ENCODE measurements at regions not wholly inside any gene's neighbourhood (a gene's known extent, or its start where the extent isn't known, plus 50 kb on each side); places are given as distances from the start of the nearest gene placed in this dataset.

GRCh38 chr20:62560162-62560561 lies 82.1 kb upstream of the SLCO4A1 start:
- no peak overlapping the region for H3K27ac ChIP-seq (ENCODE audit: low read depth, low read length)
- no peak overlapping the region for H3K4me3 ChIP-seq (ENCODE audit: low read depth in 1 of 5, low read length in 5 of 5)
- no peak overlapping the region for H3K9ac ChIP-seq (ENCODE audit: low read length in 5 of 5)
- no peaks in the 10 kb centered on the region for H3K36me3 ChIP-seq (ENCODE audit: control insufficient read depth in 5 of 5, insufficient read depth in 5 of 5, low read length in 5 of 5)
- peaks cover 40 to 76% (median 67%) of the 10 kb centered on the region in 5 donors for H3K27me3 ChIP-seq (ENCODE audit: control insufficient read depth in 5 of 5, insufficient read depth in 4 of 5, low read length in 5 of 5)
- no peaks in the 10 kb centered on the region for H3K9me3 ChIP-seq (ENCODE audit: control insufficient read depth in 5 of 5, low read length in 5 of 5)
- no peaks in the 10 kb centered on the region for H3K4me1 ChIP-seq (ENCODE audit: control insufficient read depth in 5 of 5, insufficient read depth in 5 of 5, low read length in 5 of 5)

- H3K27ac ChIP-seq (ENCODE audit: low read depth, low read length) = no peak overlapping the region
- H3K4me1 ChIP-seq (ENCODE audit: control insufficient read depth in 5 of 5, insufficient read depth in 5 of 5, low read length in 5 of 5) = no peaks in the 10 kb centered on the region
- no peaks in the 10 kb centered on the region for H3K9me3 ChIP-seq (ENCODE audit: control insufficient read depth in 5 of 5, low read length in 5 of 5)
- no peak overlapping the region for H3K4me3 ChIP-seq (ENCODE audit: low read depth in 1 of 5, low read length in 5 of 5)
- peaks cover 31 to 68% (median 62%) of the 10 kb centered on the region in 5 donors for H3K27me3 ChIP-seq (ENCODE audit: control insufficient read depth in 5 of 5, insufficient read depth in 4 of 5, low read length in 5 of 5)
- H3K36me3 ChIP-seq (ENCODE audit: control insufficient read depth in 5 of 5, insufficient read depth in 5 of 5, low read length in 5 of 5) = no peaks in the 10 kb centered on the region
- no peak overlapping the region for H3K9ac ChIP-seq (ENCODE audit: low read length in 5 of 5)
These were observed 81.1 kb upstream of the SLCO4A1 start for GRCh38 chr20:62561182-62561581.

DNA sequence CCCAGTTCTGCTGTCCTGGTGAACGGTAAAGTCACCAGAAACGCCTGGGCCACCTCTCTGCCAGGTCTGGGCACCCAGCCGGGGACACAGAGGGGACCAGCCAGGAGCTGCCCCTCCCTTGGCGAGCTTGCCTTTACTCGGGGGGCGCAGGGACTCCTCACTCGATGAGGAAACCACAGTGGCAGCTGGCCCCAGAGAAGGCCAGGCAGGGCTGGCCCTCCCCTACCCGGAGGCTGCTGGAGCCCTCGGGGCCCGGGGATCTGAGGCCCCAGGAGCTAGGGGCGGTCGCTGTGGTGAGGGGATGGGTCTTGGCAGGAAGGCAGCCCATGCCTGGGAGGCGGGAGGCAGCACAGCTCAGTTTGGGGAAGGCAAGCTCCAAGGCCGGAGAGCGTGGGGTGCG lies 80.4 kb upstream of the SLCO4A1 start:
- Histone ChIP-seq H3K4me1 (ENCODE audit: control insufficient read depth in 5 of 5, insufficient read depth in 5 of 5, low read length in 5 of 5) (no peaks in the 10 kb centered on the region), H3K27me3 (ENCODE audit: control insufficient read depth in 5 of 5, insufficient read depth in 4 of 5, low read length in 5 of 5) (peaks cover 23 to 61% (median 55%) of the 10 kb centered on the region in 5 donors), H3K9ac (ENCODE audit: low read length in 5 of 5) (no peak overlapping the region), H3K27ac (ENCODE audit: low read depth, low read length) (no peak overlapping the region), H3K4me3 (ENCODE audit: low read depth in 1 of 5, low read length in 5 of 5) (no peak overlapping the region), H3K36me3 (ENCODE audit: control insufficient read depth in 5 of 5, insufficient read depth in 5 of 5, low read length in 5 of 5) (no peaks in the 10 kb centered on the region), H3K9me3 (ENCODE audit: control insufficient read depth in 5 of 5, low read length in 5 of 5) (no peaks in the 10 kb centered on the region)

GRCh38 chr20:62562831-62563230 lies 79.5 kb upstream of the SLCO4A1 start:
- Histone ChIP-seq H3K4me3 (ENCODE audit: low read depth in 1 of 5, low read length in 5 of 5) (no peak overlapping the region), H3K4me1 (ENCODE audit: control insufficient read depth in 5 of 5, insufficient read depth in 5 of 5, low read length in 5 of 5) (no peaks in the 10 kb centered on the region), H3K9ac (ENCODE audit: low read length in 5 of 5) (no peak overlapping the region), H3K27me3 (ENCODE audit: control insufficient read depth in 5 of 5, insufficient read depth in 4 of 5, low read length in 5 of 5) (peaks cover 21 to 52% (median 48%) of the 10 kb centered on the region in 5 donors), H3K9me3 (ENCODE audit: control insufficient read depth in 5 of 5, low read length in 5 of 5) (no peaks in the 10 kb centered on the region), H3K27ac (ENCODE audit: low read depth, low read length) (no peak overlapping the region), H3K36me3 (ENCODE audit: control insufficient read depth in 5 of 5, insufficient read depth in 5 of 5, low read length in 5 of 5) (no peaks in the 10 kb centered on the region)

DNA sequence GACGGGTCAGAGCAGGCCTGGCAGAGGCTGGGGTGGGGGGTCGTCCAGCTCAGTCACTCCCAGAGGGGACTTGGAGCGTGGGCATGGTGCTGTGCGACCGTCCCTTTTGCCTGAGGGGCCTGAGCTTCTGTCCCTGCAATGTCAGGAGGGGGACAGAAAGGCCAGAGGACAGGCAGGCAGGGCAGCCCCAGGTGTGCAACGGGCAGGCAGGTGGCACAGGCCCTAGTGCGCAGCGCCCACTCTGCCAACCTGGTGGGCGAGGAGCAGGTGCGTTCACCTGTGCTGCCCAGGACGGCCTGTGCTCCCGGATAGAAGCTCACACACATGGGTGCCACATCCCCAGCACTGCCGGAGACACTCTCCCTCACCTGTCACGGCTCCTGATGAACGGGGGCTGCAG lies 78.7 kb upstream of the SLCO4A1 start:
- peaks cover 21 to 52% (median 50%) of the 10 kb centered on the region in 5 donors for H3K27me3 ChIP-seq (ENCODE audit: control insufficient read depth in 5 of 5, insufficient read depth in 4 of 5, low read length in 5 of 5)
- H3K36me3 ChIP-seq (ENCODE audit: control insufficient read depth in 5 of 5, insufficient read depth in 5 of 5, low read length in 5 of 5) = no peaks in the 10 kb centered on the region
- H3K9me3 ChIP-seq (ENCODE audit: control insufficient read depth in 5 of 5, low read length in 5 of 5) = no peaks in the 10 kb centered on the region
- no peak overlapping the region for H3K27ac ChIP-seq (ENCODE audit: low read depth, low read length)
- no peak overlapping the region for H3K9ac ChIP-seq (ENCODE audit: low read length in 5 of 5)
- no peak overlapping the region for H3K4me3 ChIP-seq (ENCODE audit: low read depth in 1 of 5, low read length in 5 of 5)
- H3K4me1 ChIP-seq (ENCODE audit: control insufficient read depth in 5 of 5, insufficient read depth in 5 of 5, low read length in 5 of 5) = no peaks in the 10 kb centered on the region

DNA sequence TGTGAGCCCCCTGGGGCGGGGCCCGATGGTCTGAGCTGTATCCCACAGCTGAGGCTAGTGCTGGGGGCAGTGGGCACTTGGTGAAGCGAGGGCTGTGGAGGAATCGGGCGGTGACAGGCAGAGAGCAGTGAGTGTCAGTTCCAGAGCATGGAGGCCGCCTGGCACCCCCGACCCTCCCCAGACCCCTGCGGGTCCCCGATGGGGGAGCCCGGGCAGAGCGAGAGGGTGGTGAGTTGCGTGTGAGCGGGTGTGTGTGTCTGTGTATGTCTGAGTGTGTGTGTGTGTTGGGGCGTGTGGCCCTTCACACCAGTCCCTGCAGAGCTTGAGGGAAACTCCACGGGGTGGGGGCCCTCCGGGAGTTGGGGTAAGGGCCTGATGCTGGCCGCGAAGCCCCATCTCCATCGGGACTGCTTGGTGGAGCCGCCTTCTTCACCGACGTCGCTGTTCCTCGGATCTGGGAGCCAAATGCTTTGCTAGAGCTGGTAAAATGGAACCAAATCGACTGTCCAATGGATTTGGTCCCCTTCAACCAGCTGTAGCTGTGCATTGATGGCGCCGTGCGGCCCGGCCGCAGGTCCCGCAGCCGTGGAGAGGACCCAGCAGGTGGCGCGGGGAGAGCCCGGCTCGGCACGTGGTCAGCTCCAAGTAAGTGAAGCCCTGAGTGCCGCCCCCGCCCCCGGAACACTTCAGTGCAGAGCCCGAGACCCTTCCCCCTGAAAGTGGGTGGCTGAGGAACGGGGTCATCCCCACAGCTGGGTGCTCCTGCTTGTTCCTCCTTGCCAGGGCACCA lies 77.7 kb upstream of the SLCO4A1 start:
- Histone ChIP-seq H3K36me3 (ENCODE audit: control insufficient read depth in 5 of 5, insufficient read depth in 5 of 5, low read length in 5 of 5) (no peaks in the 10 kb centered on the region), H3K4me1 (ENCODE audit: control insufficient read depth in 5 of 5, insufficient read depth in 5 of 5, low read length in 5 of 5) (no peaks in the 10 kb centered on the region), H3K4me3 (ENCODE audit: low read depth in 1 of 5, low read length in 5 of 5) (no peak overlapping the region)

GRCh38 chr20:62566266-62566665 lies 76.0 kb upstream of the SLCO4A1 start:
- Histone ChIP-seq H3K4me1 (ENCODE audit: control insufficient read depth in 5 of 5, insufficient read depth in 5 of 5, low read length in 5 of 5) (no peaks in the 10 kb centered on the region), H3K27ac (ENCODE audit: low read depth, low read length) (no peak overlapping the region), H3K36me3 (ENCODE audit: control insufficient read depth in 5 of 5, insufficient read depth in 5 of 5, low read length in 5 of 5) (no peaks in the 10 kb centered on the region), H3K27me3 (ENCODE audit: control insufficient read depth in 5 of 5, insufficient read depth in 4 of 5, low read length in 5 of 5) (peaks cover 14 to 57% (median 42%) of the 10 kb centered on the region in 5 donors), H3K4me3 (ENCODE audit: low read depth in 1 of 5, low read length in 5 of 5) (no peak overlapping the region), H3K9ac (ENCODE audit: low read length in 5 of 5) (no peak overlapping the region), H3K9me3 (ENCODE audit: control insufficient read depth in 5 of 5, low read length in 5 of 5) (peaks cover 0 to 3% (median 0%) of the 10 kb centered on the region in 5 donors)

More for the DNA sequence above, 77.7 kb upstream of the SLCO4A1 start:
- no peak overlapping the region for H3K27ac ChIP-seq (ENCODE audit: low read depth, low read length)
- no peak overlapping the region for H3K9ac ChIP-seq (ENCODE audit: low read length in 5 of 5)
- H3K27me3 ChIP-seq (ENCODE audit: control insufficient read depth in 5 of 5, insufficient read depth in 4 of 5, low read length in 5 of 5) = peaks cover 21 to 52% (median 45%) of the 10 kb centered on the region in 5 donors
- no peaks in the 10 kb centered on the region for H3K9me3 ChIP-seq (ENCODE audit: control insufficient read depth in 5 of 5, low read length in 5 of 5)

DNA sequence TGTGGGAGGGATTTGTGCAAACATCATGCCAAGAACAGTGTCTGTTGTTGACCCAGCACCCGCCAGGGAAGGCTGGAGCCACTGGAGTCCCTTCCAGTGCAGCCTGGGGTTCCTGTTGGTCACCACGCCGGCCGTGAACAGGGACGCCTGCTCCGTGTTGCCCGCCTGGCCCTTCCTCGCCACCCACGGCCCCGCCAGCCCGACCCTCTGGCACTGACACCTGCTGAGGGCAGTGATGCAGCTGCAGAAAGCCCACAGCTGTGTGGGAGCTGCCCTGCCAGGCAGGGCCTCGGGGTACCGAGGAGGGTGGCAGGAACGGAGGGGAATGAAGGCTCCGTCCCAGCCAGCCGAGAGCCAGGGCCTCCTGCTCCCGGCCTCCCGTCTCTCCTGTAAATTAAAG lies 75.5 kb upstream of the SLCO4A1 start:
- Histone ChIP-seq H3K27me3 (ENCODE audit: control insufficient read depth in 5 of 5, insufficient read depth in 4 of 5, low read length in 5 of 5) (peaks cover 10 to 53% (median 37%) of the 10 kb centered on the region in 5 donors), H3K9me3 (ENCODE audit: control insufficient read depth in 5 of 5, low read length in 5 of 5) (peaks cover 0 to 3% (median 0%) of the 10 kb centered on the region in 5 donors), H3K4me3 (ENCODE audit: low read depth in 1 of 5, low read length in 5 of 5) (no peak overlapping the region), H3K9ac (ENCODE audit: low read length in 5 of 5) (no peak overlapping the region), H3K27ac (ENCODE audit: low read depth, low read length) (no peak overlapping the region), H3K4me1 (ENCODE audit: control insufficient read depth in 5 of 5, insufficient read depth in 5 of 5, low read length in 5 of 5) (no peaks in the 10 kb centered on the region), H3K36me3 (ENCODE audit: control insufficient read depth in 5 of 5, insufficient read depth in 5 of 5, low read length in 5 of 5) (no peaks in the 10 kb centered on the region)

DNA sequence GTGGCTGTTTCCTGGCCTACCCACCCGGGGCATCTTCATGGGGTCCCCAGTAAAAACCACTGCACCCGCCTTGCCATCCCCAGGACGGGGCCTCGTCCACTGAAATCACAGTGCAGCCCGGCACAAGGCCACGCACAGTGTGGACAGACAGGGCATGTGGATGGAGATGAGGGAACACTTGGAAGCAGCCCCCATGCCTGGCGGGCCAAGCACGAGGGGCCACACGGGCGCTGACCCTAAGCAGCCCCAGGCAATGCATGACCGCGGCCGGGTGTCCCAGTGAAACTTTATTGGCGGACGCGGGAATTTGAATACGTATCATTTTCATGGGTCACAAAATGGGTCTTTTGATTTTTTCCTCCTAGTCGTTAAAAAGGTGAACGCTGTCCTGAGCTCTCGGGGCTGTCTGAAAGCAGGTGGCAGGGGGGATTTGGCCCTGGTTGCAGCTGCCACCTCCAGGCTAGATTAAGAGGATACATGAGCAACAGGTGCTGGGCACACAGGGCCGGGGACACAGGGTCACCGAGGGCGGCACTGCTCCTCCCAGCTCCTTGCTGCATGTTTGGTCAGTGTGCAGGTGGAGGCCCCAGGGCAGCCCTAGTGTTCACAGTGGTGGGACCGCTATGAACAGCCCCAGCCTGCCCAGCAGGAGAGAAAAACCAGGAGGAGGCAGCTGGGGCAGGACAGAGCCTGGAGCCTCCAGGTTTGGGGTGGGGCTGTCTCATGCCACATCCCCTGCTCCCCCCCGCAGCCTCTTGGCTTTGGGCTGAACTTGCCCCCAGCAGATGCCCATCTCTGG lies 74.9 kb upstream of the SLCO4A1 start:
- Histone ChIP-seq H3K9ac (ENCODE audit: low read length in 5 of 5) (no peak overlapping the region), H3K27ac (ENCODE audit: low read depth, low read length) (no peak overlapping the region), H3K4me3 (ENCODE audit: low read depth in 1 of 5, low read length in 5 of 5) (no peak overlapping the region), H3K4me1 (ENCODE audit: control insufficient read depth in 5 of 5, insufficient read depth in 5 of 5, low read length in 5 of 5) (no peaks in the 10 kb centered on the region), H3K36me3 (ENCODE audit: control insufficient read depth in 5 of 5, insufficient read depth in 5 of 5, low read length in 5 of 5) (no peaks in the 10 kb centered on the region), H3K9me3 (ENCODE audit: control insufficient read depth in 5 of 5, low read length in 5 of 5) (peaks cover 0 to 6% (median 4%) of the 10 kb centered on the region in 5 donors), H3K27me3 (ENCODE audit: control insufficient read depth in 5 of 5, insufficient read depth in 4 of 5, low read length in 5 of 5) (peaks cover 5 to 51% (median 36%) of the 10 kb centered on the region in 5 donors)

DNA sequence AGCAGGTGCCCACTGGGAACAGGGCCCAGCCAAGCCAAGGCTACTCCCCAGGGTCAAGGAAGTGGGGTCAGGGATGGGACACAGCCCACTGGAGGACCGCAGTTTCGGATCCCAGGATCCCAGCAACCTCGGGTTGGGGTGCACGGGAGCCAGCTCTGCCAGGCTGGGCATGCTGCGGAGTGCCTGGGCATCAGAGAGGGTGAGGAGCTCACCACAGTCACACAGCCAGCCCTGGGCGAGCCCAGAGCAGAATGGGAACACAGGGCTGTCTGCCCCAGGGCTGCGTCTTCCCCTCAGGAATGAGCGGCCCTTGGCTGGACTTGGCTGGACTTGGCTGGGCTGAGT lies 74.3 kb upstream of the SLCO4A1 start:
- Histone ChIP-seq H3K27ac (ENCODE audit: low read depth, low read length) (no peak overlapping the region), H3K9ac (ENCODE audit: low read length in 5 of 5) (no peak overlapping the region), H3K4me3 (ENCODE audit: low read depth in 1 of 5, low read length in 5 of 5) (no peak overlapping the region), H3K9me3 (ENCODE audit: control insufficient read depth in 5 of 5, low read length in 5 of 5) (peaks cover 0 to 6% (median 4%) of the 10 kb centered on the region in 5 donors), H3K36me3 (ENCODE audit: control insufficient read depth in 5 of 5, insufficient read depth in 5 of 5, low read length in 5 of 5) (no peaks in the 10 kb centered on the region), H3K4me1 (ENCODE audit: control insufficient read depth in 5 of 5, insufficient read depth in 5 of 5, low read length in 5 of 5) (no peaks in the 10 kb centered on the region), H3K27me3 (ENCODE audit: control insufficient read depth in 5 of 5, insufficient read depth in 4 of 5, low read length in 5 of 5) (peaks cover 5 to 51% (median 34%) of the 10 kb centered on the region in 5 donors)

All from subcutaneous abdominal adipose tissue (tissue), 5 donors.